Mucosa of rectum (tissue), 2 donors: ENCODE measurements at regions not wholly inside any gene's neighbourhood (a gene's known extent, or its start where the extent isn't known, plus 50 kb on each side); places are given as distances from the start of the nearest gene placed in this dataset.
"Not testable (repeated sequence)": the region's sequence is repeated elsewhere in the genome, so short reads cannot be mapped to it uniquely, and the experiment has no call there.

ENCODE experiments used
- H3K27ac ChIP-seq, 2 donors: one replicate each; pipeline ENCODE4 v1.7.0; 2013; ENCODE audit warnings: inconsistent platforms in 2 of 2, low read depth in 2 of 2, low read length in 2 of 2
- H3K27me3 ChIP-seq, 2 donors: one replicate each; pipeline ENCODE4 v1.7.0; 2013; ENCODE audit warnings: low read length in 2 of 2; ENCODE audit not compliant: control insufficient read depth in 2 of 2, insufficient read depth in 2 of 2
- H3K36me3 ChIP-seq, 2 donors: one replicate each; pipeline ENCODE4 v1.7.0; 2013; ENCODE audit warnings: low read length in 2 of 2; ENCODE audit not compliant: control insufficient read depth in 2 of 2, insufficient read depth in 2 of 2
- H3K4me1 ChIP-seq, 2 donors: one replicate each; pipeline ENCODE4 v1.7.0; 2013; ENCODE audit warnings: low read length in 2 of 2, mild to moderate bottlenecking in 1 of 2; ENCODE audit not compliant: control insufficient read depth in 2 of 2, insufficient read depth in 2 of 2
- H3K4me3 ChIP-seq, 2 donors: one replicate each; pipeline ENCODE4 v1.7.0; 2013; ENCODE audit warnings: low read length in 2 of 2
- H3K9ac ChIP-seq, 2 donors: one replicate each; pipeline ENCODE4 v1.7.0; 2013; ENCODE audit warnings: low read length in 2 of 2, low read depth in 1 of 2, mild to moderate bottlenecking in 1 of 2
- H3K9me3 ChIP-seq, 2 donors: one replicate each; pipeline ENCODE4 v1.7.0; 2013; ENCODE audit warnings: low read length in 2 of 2; ENCODE audit not compliant: control insufficient read depth in 2 of 2
- donor health status: healthy.
- donor health status: Normal muscosa, but diverticular disease.

DNA sequence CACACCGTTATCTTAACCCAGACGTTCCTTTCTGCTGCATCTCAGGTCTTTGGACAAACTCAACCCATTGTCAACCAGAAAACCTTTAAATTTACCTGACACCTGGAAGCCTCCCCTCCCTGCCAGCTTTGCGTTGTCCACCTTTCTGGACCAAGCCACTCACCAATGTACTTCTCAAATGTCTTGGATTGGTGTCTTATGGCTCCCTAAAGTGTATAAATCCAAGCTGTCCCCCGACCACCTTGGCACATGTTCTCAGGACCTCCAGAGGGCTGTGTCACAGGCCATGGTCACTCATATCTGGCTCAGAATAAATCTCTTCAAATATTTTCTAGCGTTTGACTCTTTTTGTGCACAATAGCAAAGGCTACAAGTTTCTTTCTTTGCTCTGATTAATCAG is 250.0 kb downstream of the DLL1 start:
- H3K4me3 ChIP-seq, result no peak overlapping the region
- no peaks in the 10 kb centered on the region for H3K36me3 ChIP-seq
- no peak overlapping the region for H3K9ac ChIP-seq
- H3K9me3 ChIP-seq, result no peaks in the 10 kb centered on the region
- no peaks in the 10 kb centered on the region for H3K27me3 ChIP-seq
- H3K27ac ChIP-seq, result no peak overlapping the region
- H3K4me1 ChIP-seq, result peaks cover 7 to 9% of the 10 kb centered on the region in 2 donors

DNA sequence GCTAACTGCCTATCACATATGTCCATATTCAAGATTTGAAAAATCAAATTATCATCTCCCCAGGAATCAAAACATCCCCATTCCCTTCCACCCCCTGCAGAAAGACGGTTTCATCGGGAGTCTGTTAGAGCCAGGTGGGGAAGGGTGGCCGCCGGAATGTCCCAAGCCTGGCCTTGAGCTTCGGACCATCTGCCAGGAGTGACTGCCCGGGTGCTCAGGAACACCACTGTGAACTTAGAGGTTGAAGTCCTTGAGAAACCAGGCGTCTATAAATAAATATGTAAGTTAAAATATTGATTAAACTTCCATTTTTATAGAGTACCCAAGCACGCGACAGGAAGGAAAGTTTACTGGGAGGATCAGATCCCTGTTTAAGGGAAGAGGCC is 250.8 kb downstream of the DLL1 start:
- H3K9ac ChIP-seq, result no peak overlapping the region
- H3K27me3 ChIP-seq, result no peaks in the 10 kb centered on the region
- H3K36me3 ChIP-seq, result no peaks in the 10 kb centered on the region
- H3K4me1 ChIP-seq, result peaks cover 7 to 9% of the 10 kb centered on the region in 2 donors
- H3K4me3 ChIP-seq, result no peak overlapping the region
- no peak overlapping the region for H3K27ac ChIP-seq
- H3K9me3 ChIP-seq, result no peaks in the 10 kb centered on the region

GRCh38 chr6:170039156-170040114 is 251.4 kb downstream of the DLL1 start:
- Histone ChIP-seq H3K4me1 (peaks cover 7 to 9% of the 10 kb centered on the region in 2 donors), H3K27me3 (no peaks in the 10 kb centered on the region), H3K27ac (peak overlapping the region; percentile 5 to 74)

GRCh38 chr6:170038708-170039107 is 252.2 kb downstream of the DLL1 start:
- no peaks in the 10 kb centered on the region for H3K9me3 ChIP-seq
- H3K4me3 ChIP-seq, result no peak overlapping the region
- no peaks in the 10 kb centered on the region for H3K27me3 ChIP-seq
- H3K4me1 ChIP-seq, result peaks cover 7 to 9% of the 10 kb centered on the region in 2 donors
- H3K36me3 ChIP-seq, result no peaks in the 10 kb centered on the region
- no peak overlapping the region for H3K9ac ChIP-seq
- H3K27ac ChIP-seq, result peak overlapping the region; percentile 62 to 74

More at GRCh38 chr6:170039156-170040114, 251.4 kb downstream of the DLL1 start:
- Histone ChIP-seq H3K9ac (no peak overlapping the region), H3K4me3 (no peak overlapping the region), H3K9me3 (no peaks in the 10 kb centered on the region), H3K36me3 (no peaks in the 10 kb centered on the region)

DNA sequence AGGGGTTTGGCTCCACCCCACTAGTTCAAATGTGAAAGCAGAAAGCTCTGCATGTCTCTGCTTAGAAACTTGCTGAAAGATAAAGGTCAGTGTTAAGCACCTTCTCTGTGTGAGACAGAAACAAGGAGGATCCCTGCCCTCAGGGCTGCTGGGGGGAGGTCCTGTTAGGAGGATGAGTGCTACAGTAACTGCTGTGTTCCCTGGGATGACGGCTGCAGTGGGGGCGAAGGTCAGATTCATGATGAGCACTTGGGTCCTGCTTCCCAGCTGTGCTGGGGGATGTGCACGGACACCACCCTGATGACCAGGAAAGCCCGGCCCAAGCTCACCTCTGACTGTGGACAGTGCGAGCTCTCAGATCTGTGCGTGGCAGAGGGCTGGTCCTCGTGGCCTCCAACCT is 252.6 kb downstream of the DLL1 start:
- H3K27me3 ChIP-seq, result no peaks in the 10 kb centered on the region
- H3K9ac ChIP-seq, result no peak overlapping the region
- H3K9me3 ChIP-seq, result no peaks in the 10 kb centered on the region
- H3K27ac ChIP-seq, result peak overlapping the region; percentile 62 to 74
- H3K4me3 ChIP-seq, result no peak overlapping the region
- H3K36me3 ChIP-seq, result no peaks in the 10 kb centered on the region
- H3K4me1 ChIP-seq, result peaks cover 7 to 9% of the 10 kb centered on the region in 2 donors

DNA sequence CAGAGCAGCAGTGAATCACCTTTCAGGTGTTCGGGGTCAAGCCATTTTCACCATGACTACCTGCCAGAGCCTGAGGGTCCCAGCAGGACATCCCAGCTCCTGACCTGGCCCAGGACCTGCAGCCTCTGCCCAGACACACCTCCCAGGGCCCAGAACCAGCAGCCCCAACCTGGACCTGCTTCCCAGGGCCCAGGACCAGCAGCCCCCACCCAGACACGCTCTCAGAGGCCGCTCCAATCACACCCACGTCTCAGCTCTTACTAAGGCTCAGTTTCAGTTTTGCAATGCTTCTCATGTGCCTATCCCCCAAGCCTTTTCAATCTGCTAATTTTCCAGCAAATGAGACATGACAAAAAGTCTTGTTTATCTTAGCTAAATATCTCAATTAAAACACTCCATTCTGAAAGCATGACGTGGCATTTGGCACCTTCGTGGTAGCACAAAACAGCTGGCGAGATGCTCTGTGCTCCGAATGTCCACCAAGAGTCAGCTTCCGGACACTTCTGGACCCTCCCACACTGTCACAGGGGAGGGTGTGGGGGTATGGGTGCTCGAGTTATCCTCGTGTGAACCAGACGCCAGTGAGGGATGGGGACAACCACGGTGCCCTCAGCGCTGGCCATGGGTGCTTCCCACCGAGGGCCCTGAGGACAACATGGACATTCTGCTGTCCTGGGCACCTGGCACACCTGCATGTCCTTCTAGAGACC is 253.2 kb downstream of the DLL1 start:
- Histone ChIP-seq H3K36me3 (no peaks in the 10 kb centered on the region), H3K9me3 (no peaks in the 10 kb centered on the region), H3K4me3 (no peak overlapping the region), H3K27ac (peak overlapping the region; percentile 62 to 74), H3K27me3 (no peaks in the 10 kb centered on the region), H3K9ac (no peak overlapping the region), H3K4me1 (peaks cover 7 to 9% of the 10 kb centered on the region in 2 donors)

GRCh38 chr6:170036916-170037315 is 254.0 kb downstream of the DLL1 start:
- peak overlapping the region in 1 of 2 donors; percentile 29 for H3K27ac ChIP-seq
- H3K27me3 ChIP-seq, result no peaks in the 10 kb centered on the region

GRCh38 chr6:170036367-170036766 is 254.5 kb downstream of the DLL1 start:
- not testable (repeated sequence) for H3K4me3 ChIP-seq, H3K4me1 ChIP-seq, H3K27me3 ChIP-seq, H3K36me3 ChIP-seq, H3K9ac ChIP-seq, H3K9me3 ChIP-seq, H3K27ac ChIP-seq

More at GRCh38 chr6:170036916-170037315, 254.0 kb downstream of the DLL1 start:
- H3K9ac ChIP-seq, result no peak overlapping the region
- no peak overlapping the region for H3K4me3 ChIP-seq
- H3K36me3 ChIP-seq, result no peaks in the 10 kb centered on the region
- no peaks in the 10 kb centered on the region for H3K9me3 ChIP-seq
- H3K4me1 ChIP-seq, result peaks cover 7 to 9% of the 10 kb centered on the region in 2 donors

GRCh38 chr6:170035901-170036304 is 255.0 kb downstream of the DLL1 start:
- peaks cover 7 to 9% of the 10 kb centered on the region in 2 donors for H3K4me1 ChIP-seq
- H3K27me3 ChIP-seq, result no peaks in the 10 kb centered on the region
- H3K36me3 ChIP-seq, result no peaks in the 10 kb centered on the region
- H3K27ac ChIP-seq, result no peak overlapping the region
- H3K4me3 ChIP-seq, result no peak overlapping the region
- H3K9me3 ChIP-seq, result no peaks in the 10 kb centered on the region
- no peak overlapping the region for H3K9ac ChIP-seq

DNA sequence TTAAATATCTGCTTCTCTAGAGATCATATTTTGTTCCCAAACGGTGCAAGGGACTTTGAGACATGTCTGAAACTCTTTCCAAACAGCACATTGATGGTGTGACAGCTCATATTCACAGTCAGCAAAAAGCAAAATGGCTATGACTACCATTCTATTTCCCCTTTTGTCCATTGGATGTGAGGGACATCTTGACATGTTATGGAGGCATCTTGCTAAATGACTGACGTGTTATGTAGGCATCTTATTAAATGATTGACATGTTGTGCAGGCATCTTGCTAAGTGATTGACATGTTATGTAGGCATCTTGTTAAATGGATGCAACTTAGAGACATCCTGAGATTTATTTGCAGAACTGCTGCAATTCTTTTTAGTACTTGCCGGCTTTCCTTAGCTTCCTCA is 255.8 kb downstream of the DLL1 start:
- no peak overlapping the region for H3K27ac ChIP-seq
- no peak overlapping the region for H3K9ac ChIP-seq
- H3K4me3 ChIP-seq, result no peak overlapping the region
- H3K36me3 ChIP-seq, result no peaks in the 10 kb centered on the region
- H3K4me1 ChIP-seq, result peaks cover 7 to 9% of the 10 kb centered on the region in 2 donors
- H3K27me3 ChIP-seq, result no peaks in the 10 kb centered on the region
- H3K9me3 ChIP-seq, result no peaks in the 10 kb centered on the region
